ENCODE measurements at regions not wholly inside any gene's neighbourhood (a gene's known extent, or its start where the extent isn't known, plus 50 kb on each side); places are given as distances from the start of the nearest gene placed in this dataset.

- TF ChIP-seq KDM5A (IDR thresholded peaks at IDR 0.05; ENCODE audit: low read length) (no peak), JUN (IDR thresholded peaks at IDR 0.05; ENCODE audit: low read depth, low read length) (no peak)
These were observed 76.5 kb upstream of the GPR12 start (continued) for GRCh38 chr13:26837102-26837501.

- no peaks in the 10 kb centered on the region for H3K27me3 ChIP-seq (replicated peaks in 1 of 4; ENCODE audit: control insufficient read depth in 3 of 4, extremely low read depth in 1 of 4, insufficient read depth in 3 of 4, low read length in 3 of 4)
- H4K20me1 ChIP-seq (replicated peaks in 1 of 2; ENCODE audit: control insufficient read depth in 1 of 2, insufficient read depth in 2 of 2, low read length in 2 of 2): no peaks in the 10 kb centered on the region
- no peak overlapping the region for H2BK120ac ChIP-seq (replicated peaks; ENCODE audit: low read depth, low read length)
- H2BK5ac ChIP-seq (ENCODE audit: low read depth, low read length): no peak overlapping the region
- H2AFZ ChIP-seq (ENCODE audit: low read length): no peak overlapping the region
- no peak overlapping the region for H4K8ac ChIP-seq (ENCODE audit: extremely low read depth, insufficient read depth, low read length)
- H2AK5ac ChIP-seq (ENCODE audit: low read depth, low read length): no peak overlapping the region
- DNase-seq (ENCODE audit: low read depth in 1 of 2, low spot score in 2 of 2): no peak
- H3K23ac ChIP-seq (ENCODE audit: insufficient read length): no peak overlapping the region
- no peak overlapping the region for H2BK15ac ChIP-seq (ENCODE audit: low read length)
- no peak overlapping the region for H3K4ac ChIP-seq (replicated peaks; ENCODE audit: insufficient read length, low read depth, low read length)
- H2BK20ac ChIP-seq (ENCODE audit: low read length): no peak overlapping the region
- FAIRE-seq: no peak
- no peaks in the 10 kb centered on the region for H3K23me2 ChIP-seq (ENCODE audit: low read depth, low read length)
- no peak overlapping the region for H3K18ac ChIP-seq (ENCODE audit: extremely low read depth, low read length)
- H3K56ac ChIP-seq (replicated peaks; ENCODE audit: insufficient read length, low read depth, low read length): no peak overlapping the region
- no peak overlapping the region for H4K91ac ChIP-seq (replicated peaks; ENCODE audit: insufficient read length, low read length)
- no peak overlapping the region for H3K14ac ChIP-seq (ENCODE audit: insufficient read length)
- no peak overlapping the region for H3K4me3 ChIP-seq (ENCODE audit: extremely low read depth in 1 of 4, insufficient read depth in 2 of 4, low read depth in 3 of 4, low read length in 4 of 4)
- no peak overlapping the region for H4K5ac ChIP-seq (ENCODE audit: insufficient read length, low read depth, low read length)
- no peak overlapping the region for H3K4me2 ChIP-seq (ENCODE audit: insufficient read depth in 1 of 2, low read depth in 2 of 2, low read length in 2 of 2)
- H2BK12ac ChIP-seq (ENCODE audit: low read depth, low read length): no peak overlapping the region
- ChIA-PET CTCF (ENCODE audit: partially characterized antibody) (no interaction called here), POLR2A (ENCODE audit: partially characterized antibody) (no interaction called here)
- no peaks in the 10 kb centered on the region for H3K36me3 ChIP-seq (ENCODE audit: control insufficient read depth in 2 of 4, insufficient read depth in 4 of 4, low read length in 3 of 4)
- H3K9me3 ChIP-seq (ENCODE audit: insufficient read depth in 2 of 2, low read depth in 1 of 2, low read length in 1 of 2): peaks cover 4% of the 10 kb centered on the region in 2 experiments; a peak in 2 of 4 replicates
- no peaks in the 10 kb centered on the region for H3K79me2 ChIP-seq (ENCODE audit: control insufficient read depth in 1 of 2, insufficient read depth in 2 of 2, low read length in 2 of 2)
- H3K9ac ChIP-seq (replicated peaks in 1 of 4; ENCODE audit: extremely low read depth in 1 of 4, low read depth in 3 of 4, low read length in 3 of 4): no peak overlapping the region
- H3K27ac ChIP-seq (ENCODE audit: low read depth, low read length): no peak overlapping the region
- H3K4me1 ChIP-seq (replicated peaks in 1 of 4; ENCODE audit: control insufficient read depth in 3 of 4, insufficient read depth in 4 of 4, low read length in 3 of 4): peaks cover 0 to 4% (median 0%) of the 10 kb centered on the region in 4 experiments; a peak in 2 of 7 replicates
- no peaks in the 10 kb centered on the region for H3K79me1 ChIP-seq (ENCODE audit: low read depth, low read length)
- TF ChIP-seq NRF1 (IDR thresholded peaks at IDR 0.05; ENCODE audit: low read depth, low read length): no peak
- TF ChIP-seq USF2 (IDR thresholded peaks at IDR 0.05; ENCODE audit: low read length): no peak
- TF ChIP-seq EGR1 (IDR thresholded peaks at IDR 0.05; ENCODE audit: borderline replicate concordance, low read depth, low read length): no peak
- TF ChIP-seq BACH1 (IDR thresholded peaks at IDR 0.05; ENCODE audit: low read length): no peak
- no peak for TF ChIP-seq BCL11A (IDR thresholded peaks at IDR 0.05; ENCODE audit: low read depth in 2 of 2, low read length in 2 of 2)
- no peak for TF ChIP-seq RXRA (IDR thresholded peaks at IDR 0.05; ENCODE audit: insufficient read depth, low read depth, low read length)
- TF ChIP-seq POLR2AphosphoS5 (IDR thresholded peaks at IDR 0.05; ENCODE audit: low read depth, low read length): no peak
- TF ChIP-seq EP300 (IDR thresholded peaks at IDR 0.05; ENCODE audit: borderline replicate concordance in 1 of 2, low read depth in 2 of 2, low read length in 2 of 2): no peak
- TF ChIP-seq BRCA1 (IDR thresholded peaks at IDR 0.05; ENCODE audit: low read depth, low read length): no peak
- TF ChIP-seq CHD1 (IDR thresholded peaks at IDR 0.05; ENCODE audit: low read depth, low read length): no peak
- no peak for TF ChIP-seq CHD2 (IDR thresholded peaks at IDR 0.05; ENCODE audit: low read length)
- TF ChIP-seq KDM1A (IDR thresholded peaks at IDR 0.05; ENCODE audit: borderline replicate concordance, low read length): no peak
These were observed 76.0 kb upstream of the GPR12 start for GRCh38 chr13:26836626-26837025.

All from H1 (cell line).